ENCODE measurements at regions not wholly inside any gene's neighbourhood (a gene's known extent, or its start where the extent isn't known, plus 50 kb on each side); places are given as distances from the start of the nearest gene placed in this dataset.

DNA sequence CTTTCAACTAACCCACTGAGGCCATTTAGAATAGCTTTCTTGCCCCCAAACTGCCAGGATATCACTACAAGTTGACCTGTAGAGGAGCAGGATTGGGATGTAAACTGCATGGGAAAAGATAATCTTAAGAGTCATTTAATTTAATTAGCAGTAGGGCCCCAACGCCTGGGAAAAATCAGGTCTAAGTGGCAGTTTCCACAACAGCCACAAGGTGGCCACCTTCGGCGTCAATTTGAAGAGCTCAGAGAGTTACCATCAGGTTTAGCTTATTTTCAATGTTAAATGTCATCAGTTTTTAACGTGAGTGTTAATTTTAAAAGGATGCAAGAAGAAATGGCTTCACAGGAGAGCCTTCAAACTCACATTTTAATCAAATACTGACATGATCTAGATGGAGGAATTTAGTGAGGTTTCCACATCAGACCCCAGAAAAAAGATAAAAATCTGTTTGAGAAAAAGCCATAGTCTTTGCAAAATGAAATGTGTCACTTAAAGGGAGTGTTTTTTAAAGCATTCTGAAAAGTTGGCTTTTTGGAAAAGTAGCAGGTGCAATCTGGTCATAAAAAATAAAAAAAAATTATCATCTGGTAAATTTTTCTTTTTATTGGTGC lies 77.3 kb upstream of the UPP2 start:
- H3K27me3 ChIP-seq (replicated peaks; ENCODE audit: insufficient read depth) = no peaks in the 10 kb centered on the region
- 2% methylated on average over 4 of the region's 4 CpGs for WGBS
- DNase-seq (ENCODE audit: low spot score) = peak; percentile 20

DNA sequence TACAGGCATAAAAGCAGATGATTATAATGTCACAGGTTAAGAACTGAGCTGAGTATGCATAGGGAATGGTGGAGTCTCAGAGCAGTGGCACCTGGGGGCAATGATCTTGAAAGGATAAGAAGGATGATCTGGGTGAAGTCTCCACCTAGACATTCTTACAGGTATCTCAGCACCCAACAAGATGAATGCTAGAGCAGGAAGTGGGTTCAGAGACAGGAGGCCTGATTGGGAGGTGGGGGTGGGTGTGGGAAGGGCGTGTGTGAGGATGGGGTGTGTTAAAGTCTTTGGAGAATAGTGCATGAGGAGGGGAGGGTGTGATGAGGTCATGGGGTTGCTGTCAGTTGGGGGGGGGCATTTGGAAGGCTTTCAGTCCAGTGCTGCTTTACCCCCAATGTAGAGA lies 78.8 kb upstream of the UPP2 start:
- no peak overlapping the region for H3K27ac ChIP-seq
- TF ChIP-seq POLR2AphosphoS5 (IDR thresholded peaks at IDR 0.05) = no peak
- no peak for TF ChIP-seq POLR2A (IDR thresholded peaks at IDR 0.05)
- TF ChIP-seq, protein P1, sequence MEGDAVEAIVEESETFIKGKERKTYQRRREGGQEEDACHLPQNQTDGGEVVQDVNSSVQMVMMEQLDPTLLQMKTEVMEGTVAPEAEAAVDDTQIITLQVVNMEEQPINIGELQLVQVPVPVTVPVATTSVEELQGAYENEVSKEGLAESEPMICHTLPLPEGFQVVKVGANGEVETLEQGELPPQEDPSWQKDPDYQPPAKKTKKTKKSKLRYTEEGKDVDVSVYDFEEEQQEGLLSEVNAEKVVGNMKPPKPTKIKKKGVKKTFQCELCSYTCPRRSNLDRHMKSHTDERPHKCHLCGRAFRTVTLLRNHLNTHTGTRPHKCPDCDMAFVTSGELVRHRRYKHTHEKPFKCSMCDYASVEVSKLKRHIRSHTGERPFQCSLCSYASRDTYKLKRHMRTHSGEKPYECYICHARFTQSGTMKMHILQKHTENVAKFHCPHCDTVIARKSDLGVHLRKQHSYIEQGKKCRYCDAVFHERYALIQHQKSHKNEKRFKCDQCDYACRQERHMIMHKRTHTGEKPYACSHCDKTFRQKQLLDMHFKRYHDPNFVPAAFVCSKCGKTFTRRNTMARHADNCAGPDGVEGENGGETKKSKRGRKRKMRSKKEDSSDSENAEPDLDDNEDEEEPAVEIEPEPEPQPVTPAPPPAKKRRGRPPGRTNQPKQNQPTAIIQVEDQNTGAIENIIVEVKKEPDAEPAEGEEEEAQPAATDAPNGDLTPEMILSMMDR (IDR thresholded peaks at IDR 0.05) = no peak
- no peaks in the 10 kb centered on the region for H3K27me3 ChIP-seq (replicated peaks; ENCODE audit: insufficient read depth)
- 95% methylated on average over 1 of the region's 1 CpG for WGBS
- no peak for DNase-seq (ENCODE audit: low spot score)
- H3K4me3 ChIP-seq = no peak overlapping the region
- no peaks in the 10 kb centered on the region for H3K36me3 ChIP-seq
- no peaks in the 10 kb centered on the region for H3K9me3 ChIP-seq
- H3K4me1 ChIP-seq (replicated peaks) = no peaks in the 10 kb centered on the region
- intact Hi-C loops (cut with DNase I) = loop anchor here (5.0 kb wide), 1 partner anchor 724 kb away; no protein-coding TSS in a partner anchor

More for the DNA sequence above, 77.3 kb upstream of the UPP2 start:
- Histone ChIP-seq H3K36me3 (no peaks in the 10 kb centered on the region), H3K27ac (no peak overlapping the region), H3K4me3 (no peak overlapping the region), H3K9me3 (no peaks in the 10 kb centered on the region), H3K4me1 (replicated peaks) (no peaks in the 10 kb centered on the region)
- intact Hi-C loops (cut with DNase I) = loop anchor here (5.0 kb wide), 1 partner anchor 723 kb away; no protein-coding TSS in a partner anchor
- TF ChIP-seq, protein P1 (IDR thresholded peaks at IDR 0.05) = peak; percentile 14 to 75 (median 71)
- TF ChIP-seq POLR2AphosphoS5 (IDR thresholded peaks at IDR 0.05) = no peak

DNA sequence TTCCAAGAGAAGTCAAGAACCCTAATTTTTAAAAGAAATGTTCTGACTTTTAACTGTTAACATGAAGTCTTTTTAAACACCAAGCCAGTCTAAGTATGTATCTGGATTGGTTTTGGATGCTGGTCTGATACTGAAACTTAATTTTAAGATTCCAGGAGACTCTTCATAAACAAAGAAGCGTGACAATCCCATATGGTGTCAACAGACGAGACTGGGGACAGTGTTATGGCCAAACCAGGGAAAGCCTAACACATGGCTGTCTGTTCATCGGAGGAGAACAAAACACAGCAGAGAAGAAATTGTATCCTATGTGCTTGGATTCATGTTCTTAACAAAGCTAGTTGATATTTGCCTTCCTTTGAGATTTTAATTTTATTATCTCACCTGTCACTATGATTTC lies 80.5 kb upstream of the UPP2 start:
- H3K27me3 ChIP-seq (replicated peaks; ENCODE audit: insufficient read depth) = no peaks in the 10 kb centered on the region
- no peaks in the 10 kb centered on the region for H3K9me3 ChIP-seq
- TF ChIP-seq, protein P1 (IDR thresholded peaks at IDR 0.05) = no peak
- TF ChIP-seq POLR2A (IDR thresholded peaks at IDR 0.05) (no peak), POLR2AphosphoS5 (IDR thresholded peaks at IDR 0.05) (no peak)
- no peaks in the 10 kb centered on the region for H3K4me1 ChIP-seq (replicated peaks)
- no peak overlapping the region for H3K4me3 ChIP-seq
- DNase-seq (ENCODE audit: low spot score) = no peak
- no peaks in the 10 kb centered on the region for H3K36me3 ChIP-seq
- intact Hi-C loops (cut with DNase I) = loop anchor here (5.0 kb wide), 1 partner anchor 726 kb away; no protein-coding TSS in a partner anchor
- 84% methylated on average over 3 of the region's 3 CpGs for WGBS
- no peak overlapping the region for H3K27ac ChIP-seq

- Histone ChIP-seq H3K27me3 (replicated peaks; ENCODE audit: insufficient read depth) (no peaks in the 10 kb centered on the region), H3K4me3 (no peak overlapping the region), H3K36me3 (no peaks in the 10 kb centered on the region), H3K27ac (no peak overlapping the region), H3K4me1 (replicated peaks) (no peaks in the 10 kb centered on the region), H3K9me3 (no peaks in the 10 kb centered on the region)
- TF ChIP-seq, protein P1 (IDR thresholded peaks at IDR 0.05) = no peak
- TF ChIP-seq POLR2AphosphoS5 (IDR thresholded peaks at IDR 0.05) (no peak), POLR2A (IDR thresholded peaks at IDR 0.05) (no peak)
- intact Hi-C loops (cut with DNase I) = no loop called here
- no peak for DNase-seq (ENCODE audit: low spot score)
- whole genome bisulfite sequencing = 88% methylated on average over 4 of the region's 4 CpGs
Measured at GRCh38 chr2:158015428-158016076, 86.1 kb upstream of the UPP2 start.

GRCh38 chr2:158013891-158014290 lies 87.8 kb upstream of the UPP2 start:
- intact Hi-C loops (cut with DNase I) = no loop called here
- whole genome bisulfite sequencing = 29% methylated on average over 1 of the region's 1 CpG
- Histone ChIP-seq H3K4me3 (no peak overlapping the region), H3K4me1 (replicated peaks) (no peaks in the 10 kb centered on the region), H3K27ac (no peak overlapping the region), H3K9me3 (no peaks in the 10 kb centered on the region), H3K36me3 (no peaks in the 10 kb centered on the region), H3K27me3 (replicated peaks; ENCODE audit: insufficient read depth) (no peaks in the 10 kb centered on the region)
- no peak for DNase-seq (ENCODE audit: low spot score)
- TF ChIP-seq POLR2AphosphoS5 (IDR thresholded peaks at IDR 0.05) = no peak
- TF ChIP-seq, protein P1 (IDR thresholded peaks at IDR 0.05) = no peak
- no peak for TF ChIP-seq POLR2A (IDR thresholded peaks at IDR 0.05)

All from prostate gland (tissue), 2 donors.